ENCODE measurements at regions not wholly inside any gene's neighbourhood (a gene's known extent, or its start where the extent isn't known, plus 50 kb on each side); places are given as distances from the start of the nearest gene placed in this dataset.
A peak's percentile ranks its signal among the peaks of the same experiment; 100 is the strongest.
"Not testable (repeated sequence)": the region's sequence is repeated elsewhere in the genome, so short reads cannot be mapped to it uniquely, and the experiment has no call there.

- no peak for DNase-seq
Observed at GRCh38 chr13:50156561-50157127, 141.4 kb downstream of the KCNRG start.

GRCh38 chr13:50158385-50159165, 143.3 kb downstream of the KCNRG start:
- DNase-seq: no peak

- DNase-seq: no peak
Observed at GRCh38 chr13:50159607-50160006, 144.4 kb downstream of the KCNRG start.

- DNase-seq: no peak
Observed at GRCh38 chr13:50161052-50161451, 145.8 kb downstream of the KCNRG start.

- no peak for DNase-seq
Observed at GRCh38 chr13:50162001-50162400, 146.8 kb downstream of the KCNRG start.

- DNase-seq: no peak
Observed at GRCh38 chr13:50162567-50162966, 147.3 kb downstream of the KCNRG start.

GRCh38 chr13:50167224-50167947, 152.1 kb downstream of the KCNRG start:
- no peak for DNase-seq

GRCh38 chr13:50167967-50168366, 152.7 kb downstream of the KCNRG start:
- DNase-seq: no peak

GRCh38 chr13:50168786-50169185, 153.5 kb downstream of the KCNRG start:
- DNase-seq: no peak

- peak in 1 of 2 donors; percentile 18 for DNase-seq
Observed at GRCh38 chr13:50170447-50171037, 155.3 kb downstream of the KCNRG start.

GRCh38 chr13:50171590-50172282, 156.5 kb downstream of the KCNRG start:
- DNase-seq: no peak

- DNase-seq: not testable (repeated sequence)
Observed at GRCh38 chr13:50173045-50173444, 157.8 kb downstream of the KCNRG start.

GRCh38 chr13:50174630-50175029, 159.4 kb downstream of the KCNRG start:
- DNase-seq: no peak

- no peak for DNase-seq
Observed at GRCh38 chr13:50179977-50180376, 164.7 kb downstream of the KCNRG start.

- not testable (repeated sequence) for DNase-seq
Observed at GRCh38 chr13:50185769-50186763, 170.8 kb downstream of the KCNRG start.

- DNase-seq: no peak
Observed at GRCh38 chr13:50187352-50188029, 172.2 kb downstream of the KCNRG start.

GRCh38 chr13:50188696-50189095, 173.5 kb downstream of the KCNRG start:
- no peak for DNase-seq

GRCh38 chr13:50189450-50189849, 174.2 kb downstream of the KCNRG start:
- DNase-seq: no peak

GRCh38 chr13:50191004-50191403, 175.8 kb downstream of the KCNRG start:
- no peak for DNase-seq

- no peak for DNase-seq
Observed at GRCh38 chr13:50192272-50192813, 177.1 kb downstream of the KCNRG start.
